IMR-90 (cell line): ENCODE measurements at regions not wholly inside any gene's neighbourhood (a gene's known extent, or its start where the extent isn't known, plus 50 kb on each side); places are given as distances from the start of the nearest gene placed in this dataset.

Experiments used
- ATAC-seq: fragments of 200-7000 bp; cut with Tn5 transposase; 2 replicates; pipeline ENCODE4 v1.9.1; 2020; ENCODE audit warnings: low read depth, mild to moderate bottlenecking, moderate library complexity
- BruUV-seq: library from RNA; stranded (reverse); fragments of 400-500 nt; replicated peaks from 2 replicates; lab custom pipeline; 2021; lab: Mats Ljungman, UMichigan
- CTCF ChIA-PET: fragments of 300-600 bp; formaldehyde crosslinking; extraction: SDS; loops from one replicate; lab custom pipeline; 2021; ENCODE audit warnings: antibody characterized with exemption; lab: Yijun Ruan, JAX
- POLR2A ChIA-PET: fragments of 300-600 bp; sonication (Branson Sonifier 250); formaldehyde crosslinking; loops from one replicate; lab custom pipeline; 2022; ENCODE audit warnings: antibody characterized with exemption; ENCODE audit not compliant: unreplicated experiment; lab: Charles Lee
- DNase-seq: peaks from one replicate; pipeline ENCODE4 v3.0.0; 2013
- H2AFZ ChIP-seq: replicated peaks from 2 replicates; pipeline ENCODE3; 2013; ENCODE audit warnings: low read length, mild to moderate bottlenecking; ENCODE audit not compliant: poor library complexity
- H2AK5ac ChIP-seq: 2 replicates; pipeline ENCODE4 v1.6.1; 2013; ENCODE audit warnings: low read depth, low read length, inconsistent platforms
- H2AK9ac ChIP-seq: replicated peaks from 2 replicates; pipeline ENCODE3; 2013; ENCODE audit warnings: mild to moderate bottlenecking, low read depth, low read length, moderate library complexity; ENCODE audit not compliant: poor library complexity
- H2BK120ac ChIP-seq: 2 replicates; pipeline ENCODE4 v1.6.1; 2013; ENCODE audit warnings: low read depth, low read length, inconsistent platforms
- H2BK15ac ChIP-seq: 3 replicates; pipeline ENCODE4 v1.6.1; 2013; ENCODE audit warnings: low read depth, low read length, inconsistent platforms
- H2BK20ac ChIP-seq: 2 replicates; pipeline ENCODE4 v1.6.1; 2013; ENCODE audit warnings: low read depth, mild to moderate bottlenecking, inconsistent platforms, low read length, moderate library complexity
- H2BK5ac ChIP-seq: 2 replicates; pipeline ENCODE4 v1.6.1; 2013; ENCODE audit warnings: mild to moderate bottlenecking, low read depth, low read length, inconsistent platforms; ENCODE audit not compliant: poor library complexity, severe bottlenecking
- H3K14ac ChIP-seq: replicated peaks from 2 replicates; pipeline ENCODE4 v1.6.1; 2013; ENCODE audit warnings: low read depth, low read length, inconsistent platforms
- H3K18ac ChIP-seq: 2 replicates; pipeline ENCODE4 v1.6.1; 2013; ENCODE audit warnings: low read depth, low read length, control low read depth
- H3K23ac ChIP-seq: 2 replicates; pipeline ENCODE4 v1.6.1; 2013; ENCODE audit warnings: low read depth, low read length, inconsistent platforms
- H3K27ac ChIP-seq: 2 replicates; pipeline ENCODE4 v1.5.1; 2013; ENCODE audit warnings: mild to moderate bottlenecking, control low read depth, low read length; ENCODE audit not compliant: insufficient read depth
- H3K27me3 ChIP-seq: 2 replicates; pipeline ENCODE4 v1.6.1; 2013; ENCODE audit warnings: low read length; ENCODE audit not compliant: control insufficient read depth, insufficient read depth
- H3K36me3 ChIP-seq: 2 replicates; pipeline ENCODE4 v1.6.1; 2013; ENCODE audit warnings: low read length, mixed read lengths; ENCODE audit not compliant: control insufficient read depth, insufficient read depth
- H3K4ac ChIP-seq: 2 replicates; pipeline ENCODE4 v1.6.1; 2013; ENCODE audit warnings: low read depth, low read length, inconsistent platforms
- H3K4me1 ChIP-seq: 2 replicates; pipeline ENCODE4 v1.6.1; 2013; ENCODE audit warnings: low read length, mixed read lengths; ENCODE audit not compliant: control insufficient read depth, insufficient read depth
- H3K4me2 ChIP-seq: 2 replicates; pipeline ENCODE4 v1.6.1; 2013; ENCODE audit warnings: low read depth, mild to moderate bottlenecking, control low read depth, low read length, moderate library complexity
- H3K4me3 ChIP-seq: 2 replicates; pipeline ENCODE4 v1.5.1; 2013; ENCODE audit warnings: low read depth, mild to moderate bottlenecking, control low read depth, low read length, moderate library complexity; ENCODE audit not compliant: insufficient read depth
- H3K56ac ChIP-seq: 2 replicates; pipeline ENCODE4 v1.6.1; 2013; ENCODE audit warnings: low read length, inconsistent platforms; ENCODE audit not compliant: insufficient read depth; ENCODE audit errors: extremely low read depth
- H3K79me1 ChIP-seq, 2 experiments: 2 replicates each; pipeline ENCODE4 v1.6.1; 2013; ENCODE audit warnings: low read length in 2 of 2, inconsistent platforms in 1 of 2, low read depth in 1 of 2
- H3K9ac ChIP-seq: 2 replicates; pipeline ENCODE4 v1.6.1; 2013; ENCODE audit warnings: low read depth, low read length, control low read depth
- H3K9me1 ChIP-seq: 2 replicates; pipeline ENCODE4 v1.6.1; 2013; ENCODE audit warnings: low read length, inconsistent platforms; ENCODE audit not compliant: insufficient read depth
- H3K9me3 ChIP-seq: 2 replicates; pipeline ENCODE4 v1.6.1; 2013; ENCODE audit warnings: low read length; ENCODE audit not compliant: control insufficient read depth, insufficient read depth
- H4K20me1 ChIP-seq: 2 replicates; pipeline ENCODE4 v1.6.1; 2013; ENCODE audit warnings: low read length, inconsistent platforms; ENCODE audit not compliant: insufficient read depth
- H4K5ac ChIP-seq: 2 replicates; pipeline ENCODE4 v1.6.1; 2013; ENCODE audit warnings: mild to moderate bottlenecking, low read depth, low read length, control low read depth
- H4K8ac ChIP-seq, 2 experiments: 2 replicates each; pipeline ENCODE4 v1.6.1; 2013; ENCODE audit warnings: low read depth in 2 of 2, low read length in 2 of 2, control low read depth in 1 of 2, inconsistent platforms in 1 of 2
- H4K91ac ChIP-seq: 2 replicates; pipeline ENCODE4 v1.6.1; 2013; ENCODE audit warnings: low read depth, low read length, inconsistent platforms; ENCODE audit not compliant: insufficient read depth
- CEBPB ChIP-seq: IDR thresholded peaks from 2 replicates; pipeline ENCODE4 v1.6.1; 2012; ENCODE audit warnings: low read depth, low read length, improper control_type of control experiment
- CHD1 ChIP-seq: IDR thresholded peaks from 2 replicates; pipeline ENCODE4 v1.6.1; 2012; ENCODE audit warnings: low read depth, low read length, improper control_type of control experiment
- FOS ChIP-seq: fragments of 150-350 bp; IDR thresholded peaks from 2 replicates; pipeline ENCODE4 v1.6.1; 2016; ENCODE audit warnings: low read depth, low read length
- MAFK ChIP-seq: IDR thresholded peaks from 2 replicates; pipeline ENCODE4 v1.6.1; 2012; ENCODE audit warnings: low read depth, low read length, improper control_type of control experiment
- MAZ ChIP-seq: IDR thresholded peaks from 2 replicates; pipeline ENCODE4 v1.6.1; 2012; ENCODE audit warnings: low read depth, mild to moderate bottlenecking, low read length, improper control_type of control experiment, moderate library complexity, borderline replicate concordance
- NFE2L2 ChIP-seq: fragments of 150-350 bp; IDR thresholded peaks from 2 replicates; pipeline ENCODE4 v1.6.1; 2016; ENCODE audit warnings: low read depth, mild to moderate bottlenecking, low read length
- POLR2A ChIP-seq: IDR thresholded peaks from 2 replicates; pipeline ENCODE4 v1.6.1; 2012; ENCODE audit warnings: mild to moderate bottlenecking, low read depth, low read length
- RAD21 ChIP-seq: IDR thresholded peaks from 2 replicates; pipeline ENCODE4 v1.6.1; 2012; ENCODE audit warnings: low read length, improper control_type of control experiment
- RFX5 ChIP-seq: IDR thresholded peaks from 2 replicates; pipeline ENCODE4 v1.8.0; 2012; ENCODE audit warnings: low read depth, mild to moderate bottlenecking, low read length, moderate library complexity
- WGBS, 2 experiments: methylation state at CpG; one replicate each; pipeline versions ENCODE4 v1.1.5 to v1.1.7; 2013; ENCODE audit warnings: missing lambda C conversion rate in 2 of 2; ENCODE audit not compliant: insufficient read length in 1 of 2; ENCODE audit errors: extremely low coverage in 2 of 2; 5-methylcytosine and 5-hydroxymethylcytosine counted together
- dilution Hi-C: fragments of 300-500 bp; cut with HindIII; formaldehyde crosslinking; loops from one replicate; pipeline ENCODE4 v1.14.3; 2018; ENCODE audit warnings: low sequenced_read_pairs; ENCODE audit not compliant: unreplicated experiment
- in situ Hi-C: fragments of 300-500 bp; cut with MboI; formaldehyde crosslinking; loops from 3 replicates; pipeline ENCODE4 v1.14.3; 2019; ENCODE audit warnings: low sequenced_read_pairs, inconsistent platforms, mixed read lengths
- intact Hi-C: fragments of 100-400 bp; cut with micrococcal nuclease; formaldehyde crosslinking; loops from 2 replicates; pipeline ENCODE4 v1.10.0; 2022
- TF ChIP-seq, protein P1 (sequence below): conservative IDR thresholded peaks from 2 replicates; pipeline ENCODE4 v1.5.1; 2012; ENCODE audit warnings: mild to moderate bottlenecking, low read depth, low read length, improper control_type of control experiment

DNA sequence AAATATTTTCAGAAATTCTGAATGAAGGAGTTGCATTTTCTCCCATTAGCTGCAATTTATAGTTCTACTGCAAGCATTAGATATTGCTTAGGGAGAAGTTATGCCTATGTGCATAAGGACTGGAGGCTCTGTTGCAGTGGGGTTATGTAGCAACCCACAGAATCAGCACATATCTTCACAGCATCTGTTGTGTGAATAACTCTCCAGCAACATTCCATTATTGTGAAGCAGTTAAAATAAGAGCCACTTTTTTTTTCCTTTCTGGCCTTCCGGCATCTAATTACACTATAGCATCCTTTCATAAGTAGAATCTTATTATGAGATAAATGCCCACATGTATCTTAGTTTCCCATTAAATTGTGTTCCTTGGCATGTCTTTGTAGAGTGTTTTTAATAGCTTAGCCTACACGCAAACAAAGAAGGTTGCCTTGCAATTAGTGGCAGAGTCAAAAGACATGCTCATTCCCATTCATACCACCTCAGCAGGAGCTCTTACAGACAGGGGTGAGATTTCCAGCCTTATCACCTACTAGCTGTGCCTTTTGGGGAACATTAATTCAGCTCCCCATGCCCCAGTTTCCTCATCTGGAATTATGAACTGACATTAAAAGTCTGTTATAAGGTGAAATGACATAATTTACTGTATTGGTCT lies 596.0 kb upstream of the GOT2 start:
- Histone ChIP-seq H2BK15ac (no peak overlapping the region), H3K27ac (no peak overlapping the region), H3K23ac (no peak overlapping the region), H3K4ac (no peak overlapping the region), H3K4me3 (no peak overlapping the region), H3K36me3 (no peaks in the 10 kb centered on the region), H3K14ac (no peak overlapping the region), H3K9me3 (0 out of 2 replicates have a peak, but pooled peaks cover 2% of the 10 kb centered on the region), H3K4me1 (no peaks in the 10 kb centered on the region), H2BK5ac (no peak overlapping the region), H3K9ac (no peak overlapping the region), H2AFZ (no peak overlapping the region), H3K27me3 (no peaks in the 10 kb centered on the region), H3K56ac (no peak overlapping the region), H2BK120ac (no peak overlapping the region), H4K5ac (no peak overlapping the region), H2AK5ac (no peak overlapping the region), H3K9me1 (no peaks in the 10 kb centered on the region), H3K18ac (no peak overlapping the region), H4K8ac (no peak overlapping the region), H3K79me1 (no peaks in the 10 kb centered on the region), H3K4me2 (no peak overlapping the region), H4K91ac (no peak overlapping the region), H4K20me1 (no peaks in the 10 kb centered on the region), H2BK20ac (no peak overlapping the region), H2AK9ac (no peak overlapping the region)
- DNase-seq, result peak; percentile 7
- TF ChIP-seq RFX5 (no peak), RAD21 (no peak), POLR2A (no peak), MAZ (no peak), CEBPB (no peak), NFE2L2 (no peak), CHD1 (no peak), FOS (no peak), MAFK (no peak)
- TF ChIP-seq, protein P1, sequence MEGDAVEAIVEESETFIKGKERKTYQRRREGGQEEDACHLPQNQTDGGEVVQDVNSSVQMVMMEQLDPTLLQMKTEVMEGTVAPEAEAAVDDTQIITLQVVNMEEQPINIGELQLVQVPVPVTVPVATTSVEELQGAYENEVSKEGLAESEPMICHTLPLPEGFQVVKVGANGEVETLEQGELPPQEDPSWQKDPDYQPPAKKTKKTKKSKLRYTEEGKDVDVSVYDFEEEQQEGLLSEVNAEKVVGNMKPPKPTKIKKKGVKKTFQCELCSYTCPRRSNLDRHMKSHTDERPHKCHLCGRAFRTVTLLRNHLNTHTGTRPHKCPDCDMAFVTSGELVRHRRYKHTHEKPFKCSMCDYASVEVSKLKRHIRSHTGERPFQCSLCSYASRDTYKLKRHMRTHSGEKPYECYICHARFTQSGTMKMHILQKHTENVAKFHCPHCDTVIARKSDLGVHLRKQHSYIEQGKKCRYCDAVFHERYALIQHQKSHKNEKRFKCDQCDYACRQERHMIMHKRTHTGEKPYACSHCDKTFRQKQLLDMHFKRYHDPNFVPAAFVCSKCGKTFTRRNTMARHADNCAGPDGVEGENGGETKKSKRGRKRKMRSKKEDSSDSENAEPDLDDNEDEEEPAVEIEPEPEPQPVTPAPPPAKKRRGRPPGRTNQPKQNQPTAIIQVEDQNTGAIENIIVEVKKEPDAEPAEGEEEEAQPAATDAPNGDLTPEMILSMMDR, result no peak
- ChIA-PET CTCF (no interaction called here), POLR2A (no interaction called here)
- dilution Hi-C loops (no loop called here), in situ Hi-C loops (no loop called here), intact Hi-C loops (no loop called here)
- no CpG with 5 or more reads among the region's 2 CpGs for whole genome bisulfite sequencing, 2 experiments
- ATAC-seq, result peak; percentile 77
- BruUV-seq, result no TSS peak
